ENCODE measurements at regions not wholly inside any gene's neighbourhood (a gene's known extent, or its start where the extent isn't known, plus 50 kb on each side); places are given as distances from the start of the nearest gene placed in this dataset.

DNA sequence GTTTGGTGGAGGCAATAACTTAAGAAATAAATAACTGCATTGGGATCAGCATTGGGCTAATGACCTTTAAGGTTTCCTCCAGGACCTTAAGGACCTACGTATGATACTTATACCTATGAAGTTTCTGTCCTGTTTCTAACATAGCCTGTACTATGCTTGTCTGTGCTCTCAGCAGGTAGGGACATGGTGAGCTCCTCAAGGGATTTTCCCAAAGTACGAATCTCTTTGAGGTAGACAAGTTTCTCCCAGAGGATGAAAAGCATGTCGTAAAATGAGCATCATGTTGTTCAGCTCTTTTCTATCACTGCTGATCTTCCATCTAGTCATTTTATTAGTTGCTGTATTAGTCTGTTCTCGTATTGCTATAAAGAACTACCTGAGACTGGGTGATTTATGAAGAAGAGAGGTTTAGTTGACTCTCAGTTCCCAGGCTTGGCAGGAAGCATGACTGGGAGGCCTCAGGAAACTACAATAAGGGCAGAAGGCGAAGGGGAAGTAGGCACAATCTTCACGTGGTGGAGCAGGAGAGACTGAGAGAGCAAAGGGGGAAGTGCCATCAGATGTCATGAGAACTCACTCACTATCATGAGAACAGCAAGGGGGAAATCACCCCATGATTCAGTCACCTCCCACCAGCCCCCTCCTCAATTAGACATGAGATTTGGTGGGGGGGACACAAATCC is 77.8 kb upstream of the TGM3 start:
- no peak overlapping the region for H3K4me2 ChIP-seq (ENCODE audit: low read length)
- H3K27me3 ChIP-seq (ENCODE audit: insufficient read depth, low read length): peaks cover 2% of the 10 kb centered on the region
- no peak overlapping the region for H2AFZ ChIP-seq (ENCODE audit: low read depth, low read length)
- no peak overlapping the region for H3K27ac Mint-ChIP-seq (ENCODE audit: unreplicated experiment)
- no peaks in the 10 kb centered on the region for H3K4me1 Mint-ChIP-seq (ENCODE audit: low read depth, unreplicated experiment)
- no peaks in the 10 kb centered on the region for H3K27me3 Mint-ChIP-seq (ENCODE audit: low read depth, unreplicated experiment)
- H3K9ac ChIP-seq (ENCODE audit: low read length): no peak overlapping the region
- peaks cover 6% of the 10 kb centered on the region for H3K9me3 Mint-ChIP-seq (ENCODE audit: unreplicated experiment)
- no peaks in the 10 kb centered on the region for H3K79me2 ChIP-seq (ENCODE audit: insufficient read depth, low read length)
- H4K20me1 ChIP-seq (ENCODE audit: insufficient read depth, low read length): no peaks in the 10 kb centered on the region
- no peaks in the 10 kb centered on the region for H3K36me3 ChIP-seq (ENCODE audit: insufficient read depth, low read length)
- no peak for DNase-seq (ENCODE audit: low read depth)
- H3K36me3 Mint-ChIP-seq (ENCODE audit: low read depth, unreplicated experiment): no peaks in the 10 kb centered on the region
- TF ChIP-seq, protein P1, sequence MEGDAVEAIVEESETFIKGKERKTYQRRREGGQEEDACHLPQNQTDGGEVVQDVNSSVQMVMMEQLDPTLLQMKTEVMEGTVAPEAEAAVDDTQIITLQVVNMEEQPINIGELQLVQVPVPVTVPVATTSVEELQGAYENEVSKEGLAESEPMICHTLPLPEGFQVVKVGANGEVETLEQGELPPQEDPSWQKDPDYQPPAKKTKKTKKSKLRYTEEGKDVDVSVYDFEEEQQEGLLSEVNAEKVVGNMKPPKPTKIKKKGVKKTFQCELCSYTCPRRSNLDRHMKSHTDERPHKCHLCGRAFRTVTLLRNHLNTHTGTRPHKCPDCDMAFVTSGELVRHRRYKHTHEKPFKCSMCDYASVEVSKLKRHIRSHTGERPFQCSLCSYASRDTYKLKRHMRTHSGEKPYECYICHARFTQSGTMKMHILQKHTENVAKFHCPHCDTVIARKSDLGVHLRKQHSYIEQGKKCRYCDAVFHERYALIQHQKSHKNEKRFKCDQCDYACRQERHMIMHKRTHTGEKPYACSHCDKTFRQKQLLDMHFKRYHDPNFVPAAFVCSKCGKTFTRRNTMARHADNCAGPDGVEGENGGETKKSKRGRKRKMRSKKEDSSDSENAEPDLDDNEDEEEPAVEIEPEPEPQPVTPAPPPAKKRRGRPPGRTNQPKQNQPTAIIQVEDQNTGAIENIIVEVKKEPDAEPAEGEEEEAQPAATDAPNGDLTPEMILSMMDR (IDR thresholded peaks at IDR 0.05; ENCODE audit: insufficient read depth, low read depth, low read length): no peak
- no peak for TF ChIP-seq EZH2 (IDR thresholded peaks at IDR 0.05; ENCODE audit: insufficient read depth, low read length)
- no peak overlapping the region for H3K4me3 ChIP-seq (ENCODE audit: insufficient read depth, low read depth, low read length)
- H3K9me3 ChIP-seq (ENCODE audit: insufficient read depth, low read depth, low read length): peaks cover 4% of the 10 kb centered on the region
- H3K4me1 ChIP-seq (ENCODE audit: insufficient read depth, low read length): no peaks in the 10 kb centered on the region
- H3K4me3 Mint-ChIP-seq (ENCODE audit: unreplicated experiment): no peak overlapping the region
- H3K27ac ChIP-seq (ENCODE audit: low read depth, low read length): no peak overlapping the region
- FAIRE-seq: no peak

DNA sequence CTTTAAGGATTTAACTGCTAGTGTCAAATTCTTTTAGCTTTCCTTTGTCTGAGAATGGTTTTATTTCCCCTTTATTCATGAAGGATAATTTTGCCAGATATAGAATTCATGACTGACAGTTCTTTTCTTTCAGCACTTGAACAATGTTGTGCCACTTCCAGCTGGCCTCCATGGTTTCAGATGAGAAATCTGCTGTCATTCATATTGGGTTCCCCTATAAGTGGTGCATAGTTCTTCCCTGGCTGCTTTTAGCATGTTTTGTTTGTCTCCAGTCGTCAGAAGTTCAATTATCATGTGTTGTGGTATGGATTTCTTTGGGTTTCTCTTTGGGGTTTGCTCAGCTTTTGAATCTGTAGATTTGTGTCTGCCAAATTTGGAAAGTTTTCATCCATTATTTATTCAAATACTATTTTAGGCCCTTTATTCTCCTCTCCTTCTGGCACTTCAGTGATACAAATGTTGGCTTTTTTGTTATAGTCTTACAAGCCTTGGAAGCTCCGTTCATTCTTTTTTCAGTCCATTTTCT is 76.3 kb upstream of the TGM3 start:
- Histone ChIP-seq H3K27me3 (ENCODE audit: insufficient read depth, low read length) (peaks cover 2% of the 10 kb centered on the region), H2AFZ (ENCODE audit: low read depth, low read length) (no peak overlapping the region), H4K20me1 (ENCODE audit: insufficient read depth, low read length) (no peaks in the 10 kb centered on the region), H3K36me3 (ENCODE audit: insufficient read depth, low read length) (no peaks in the 10 kb centered on the region), H3K27ac (ENCODE audit: low read depth, low read length) (no peak overlapping the region), H3K4me3 (ENCODE audit: insufficient read depth, low read depth, low read length) (no peak overlapping the region), H3K4me1 (ENCODE audit: insufficient read depth, low read length) (no peaks in the 10 kb centered on the region), H3K9ac (ENCODE audit: low read length) (no peak overlapping the region), H3K4me2 (ENCODE audit: low read length) (no peak overlapping the region), H3K79me2 (ENCODE audit: insufficient read depth, low read length) (no peaks in the 10 kb centered on the region), H3K9me3 (ENCODE audit: insufficient read depth, low read depth, low read length) (peaks cover 4% of the 10 kb centered on the region)
- Mint-ChIP-seq H3K27me3 (ENCODE audit: low read depth, unreplicated experiment) (no peaks in the 10 kb centered on the region), H3K36me3 (ENCODE audit: low read depth, unreplicated experiment) (no peaks in the 10 kb centered on the region), H3K4me3 (ENCODE audit: unreplicated experiment) (no peak overlapping the region), H3K9me3 (ENCODE audit: unreplicated experiment) (peaks cover 6% of the 10 kb centered on the region), H3K4me1 (ENCODE audit: low read depth, unreplicated experiment) (no peaks in the 10 kb centered on the region), H3K27ac (ENCODE audit: unreplicated experiment) (no peak overlapping the region)
- DNase-seq (ENCODE audit: low read depth) (no peak), FAIRE-seq (no peak)
- TF ChIP-seq, protein P1 (IDR thresholded peaks at IDR 0.05; ENCODE audit: insufficient read depth, low read depth, low read length): no peak
- TF ChIP-seq EZH2 (IDR thresholded peaks at IDR 0.05; ENCODE audit: insufficient read depth, low read length): no peak

DNA sequence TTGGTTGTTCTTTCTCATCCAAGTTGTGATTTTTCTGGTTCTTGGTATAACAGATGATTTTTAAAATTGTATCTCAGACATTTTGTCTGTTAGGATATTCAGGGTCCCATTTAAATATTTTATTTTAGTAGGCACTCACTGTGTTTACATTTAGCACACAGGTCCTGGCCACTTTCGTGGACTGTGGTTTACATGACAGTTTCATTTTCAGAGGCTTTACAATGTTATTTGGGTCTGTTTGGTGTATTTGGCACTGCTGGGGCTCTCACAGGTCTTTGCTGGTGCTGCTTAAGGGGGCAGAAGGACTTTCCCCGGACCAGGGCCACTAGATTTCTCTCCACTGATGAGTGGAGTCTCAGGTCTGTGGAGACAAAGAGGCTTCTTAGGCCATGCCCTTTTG is 75.5 kb upstream of the TGM3 start:
- TF ChIP-seq EZH2 (IDR thresholded peaks at IDR 0.05; ENCODE audit: insufficient read depth, low read length): no peak
- TF ChIP-seq, protein P1 (IDR thresholded peaks at IDR 0.05; ENCODE audit: insufficient read depth, low read depth, low read length): no peak
- Histone ChIP-seq H4K20me1 (ENCODE audit: insufficient read depth, low read length) (no peaks in the 10 kb centered on the region), H3K9me3 (ENCODE audit: insufficient read depth, low read depth, low read length) (peaks cover 4% of the 10 kb centered on the region), H3K79me2 (ENCODE audit: insufficient read depth, low read length) (no peaks in the 10 kb centered on the region), H3K4me3 (ENCODE audit: insufficient read depth, low read depth, low read length) (no peak overlapping the region), H2AFZ (ENCODE audit: low read depth, low read length) (no peak overlapping the region), H3K27ac (ENCODE audit: low read depth, low read length) (no peak overlapping the region), H3K27me3 (ENCODE audit: insufficient read depth, low read length) (peaks cover 2% of the 10 kb centered on the region), H3K4me2 (ENCODE audit: low read length) (no peak overlapping the region), H3K36me3 (ENCODE audit: insufficient read depth, low read length) (no peaks in the 10 kb centered on the region), H3K9ac (ENCODE audit: low read length) (no peak overlapping the region), H3K4me1 (ENCODE audit: insufficient read depth, low read length) (no peaks in the 10 kb centered on the region)
- DNase-seq (ENCODE audit: low read depth): no peak
- Mint-ChIP-seq H3K9me3 (ENCODE audit: unreplicated experiment) (peaks cover 6% of the 10 kb centered on the region), H3K27me3 (ENCODE audit: low read depth, unreplicated experiment) (no peaks in the 10 kb centered on the region), H3K4me3 (ENCODE audit: unreplicated experiment) (no peak overlapping the region), H3K36me3 (ENCODE audit: low read depth, unreplicated experiment) (no peaks in the 10 kb centered on the region), H3K27ac (ENCODE audit: unreplicated experiment) (no peak overlapping the region), H3K4me1 (ENCODE audit: low read depth, unreplicated experiment) (no peaks in the 10 kb centered on the region)
- FAIRE-seq: no peak

Measured in astrocyte (in vitro differentiated cells and primary cell).